ENCODE measurements at regions not wholly inside any gene's neighbourhood (a gene's known extent, or its start where the extent isn't known, plus 50 kb on each side); places are given as distances from the start of the nearest gene placed in this dataset.
"Not testable (repeated sequence)": the region's sequence is repeated elsewhere in the genome, so short reads cannot be mapped to it uniquely, and the experiment has no call there.

DNA sequence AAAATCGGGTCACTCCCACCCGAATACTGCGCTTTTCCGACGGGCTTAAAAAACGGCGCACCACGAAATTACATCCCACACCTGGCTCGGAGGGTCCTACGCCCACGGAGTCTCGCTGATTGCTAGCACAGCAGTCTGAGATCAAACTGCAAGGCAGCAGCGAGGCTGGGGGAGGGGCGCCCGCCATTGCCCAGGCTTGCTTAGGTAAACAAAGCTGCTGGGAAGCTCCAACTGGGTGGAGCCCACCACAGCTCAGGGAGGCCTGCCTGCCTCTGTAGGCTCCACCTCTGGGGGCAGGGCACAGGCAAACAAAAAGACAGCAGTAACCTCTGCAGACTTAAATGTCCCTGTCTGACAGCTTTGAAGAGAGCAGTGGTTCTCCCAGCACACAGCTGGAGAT lies 325.7 kb upstream of the PIK3R1 start:
- H3K4me3 ChIP-seq; in situ Hi-C loops (cut with MboI; ENCODE audit: low sequenced_read_pairs); H3K27me3 ChIP-seq (ENCODE audit: low read depth); H3K9me3 ChIP-seq; H3K4me1 ChIP-seq; H3K36me3 ChIP-seq (replicated peaks): not testable (repeated sequence)
- peak in 1 of 2 experiments; percentile 7 for DNase-seq (ENCODE audit: low spot score in 2 of 2)

- Histone ChIP-seq H3K27me3 (ENCODE audit: low read depth) (no peaks in the 10 kb centered on the region), H3K4me1 (no peaks in the 10 kb centered on the region), H3K9me3 (no peaks in the 10 kb centered on the region), H3K36me3 (replicated peaks) (no peaks in the 10 kb centered on the region), H3K4me3 (no peak overlapping the region)
- in situ Hi-C loops (cut with MboI; ENCODE audit: low sequenced_read_pairs): no loop called here
- DNase-seq (ENCODE audit: low spot score in 2 of 2): no peak
Observed at GRCh38 chr5:67887748-67888161, 327.8 kb upstream of the PIK3R1 start.

DNA sequence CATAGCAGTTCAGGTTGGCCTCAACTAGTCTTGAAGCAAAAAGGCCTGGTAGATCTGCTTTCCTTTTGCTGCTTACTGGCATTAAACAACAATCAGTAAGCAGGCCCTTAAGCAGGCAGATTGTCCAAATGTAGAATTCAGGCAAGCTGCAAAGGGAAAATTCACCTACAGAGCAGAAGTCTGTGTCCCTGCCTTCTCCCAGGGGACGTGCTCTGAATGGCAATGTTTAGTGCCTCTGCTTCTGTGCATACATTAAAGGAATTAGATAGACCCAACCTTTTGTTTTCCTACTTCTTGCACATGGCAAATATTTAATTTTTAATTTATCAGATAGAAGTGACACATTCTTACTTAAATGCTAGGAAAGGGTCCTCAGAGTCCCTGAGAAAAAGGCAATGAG lies 328.8 kb upstream of the PIK3R1 start:
- no peak overlapping the region for H3K4me3 ChIP-seq
- no peak for DNase-seq (ENCODE audit: low spot score in 2 of 2)
- in situ Hi-C loops (cut with MboI; ENCODE audit: low sequenced_read_pairs): no loop called here
- H3K36me3 ChIP-seq (replicated peaks): no peaks in the 10 kb centered on the region
- no peaks in the 10 kb centered on the region for H3K27me3 ChIP-seq (ENCODE audit: low read depth)
- no peaks in the 10 kb centered on the region for H3K4me1 ChIP-seq
- no peaks in the 10 kb centered on the region for H3K9me3 ChIP-seq

GRCh38 chr5:67880876-67881275 lies 334.7 kb upstream of the PIK3R1 start:
- no peak for DNase-seq (ENCODE audit: low spot score in 2 of 2)

DNA sequence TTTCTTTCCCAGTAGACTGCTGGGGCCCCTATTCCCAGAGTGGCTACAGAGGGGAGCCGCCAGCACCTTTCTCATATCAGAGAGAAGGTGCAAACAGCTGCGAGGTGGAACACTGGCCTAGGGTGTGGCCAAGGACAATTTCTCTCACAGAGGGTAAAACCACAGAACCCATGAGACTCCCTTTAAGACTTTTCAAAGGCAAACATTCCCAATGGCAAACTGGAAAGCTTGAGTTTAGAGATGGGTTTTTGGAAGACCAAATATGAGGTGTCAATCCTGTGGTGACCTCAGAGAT lies 335.1 kb upstream of the PIK3R1 start:
- DNase-seq (ENCODE audit: low spot score in 2 of 2): no peak
- Histone ChIP-seq H3K9me3 (no peaks in the 10 kb centered on the region), H3K4me1 (no peaks in the 10 kb centered on the region), H3K4me3 (no peak overlapping the region), H3K27me3 (ENCODE audit: low read depth) (no peaks in the 10 kb centered on the region), H3K36me3 (replicated peaks) (no peaks in the 10 kb centered on the region)
- in situ Hi-C loops (cut with MboI; ENCODE audit: low sequenced_read_pairs): no loop called here

More at GRCh38 chr5:67880876-67881275, 334.7 kb upstream of the PIK3R1 start:
- Histone ChIP-seq H3K9me3 (no peaks in the 10 kb centered on the region), H3K27me3 (ENCODE audit: low read depth) (no peaks in the 10 kb centered on the region), H3K36me3 (replicated peaks) (no peaks in the 10 kb centered on the region), H3K4me3 (no peak overlapping the region), H3K4me1 (no peaks in the 10 kb centered on the region)
- in situ Hi-C loops (cut with MboI; ENCODE audit: low sequenced_read_pairs): no loop called here

GRCh38 chr5:67879620-67880510 lies 335.7 kb upstream of the PIK3R1 start:
- no peaks in the 10 kb centered on the region for H3K27me3 ChIP-seq (ENCODE audit: low read depth)
- in situ Hi-C loops (cut with MboI; ENCODE audit: low sequenced_read_pairs): no loop called here
- no peaks in the 10 kb centered on the region for H3K9me3 ChIP-seq
- H3K4me1 ChIP-seq: no peaks in the 10 kb centered on the region
- no peak for DNase-seq (ENCODE audit: low spot score in 2 of 2)
- H3K36me3 ChIP-seq (replicated peaks): no peaks in the 10 kb centered on the region
- H3K4me3 ChIP-seq: no peak overlapping the region

DNA sequence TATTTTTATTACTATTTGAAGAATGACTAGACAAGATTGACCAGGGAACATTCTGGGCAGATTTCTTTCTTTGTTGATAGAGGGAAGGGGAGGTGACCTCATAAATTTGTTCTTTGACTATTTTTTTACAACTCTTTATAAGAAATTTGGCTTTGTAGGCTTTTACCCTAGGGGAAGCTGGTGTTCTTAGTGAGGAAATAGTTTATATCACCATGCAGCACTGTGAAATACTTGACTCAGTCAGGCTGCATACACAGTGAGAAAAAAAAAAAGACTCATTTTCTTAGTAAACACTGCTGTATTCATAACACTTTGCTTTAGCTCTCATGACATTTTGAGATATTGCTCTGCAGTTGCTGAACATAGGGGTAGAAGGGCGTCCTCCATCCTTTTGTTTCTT lies 336.6 kb upstream of the PIK3R1 start:
- no peak overlapping the region for H3K4me3 ChIP-seq
- H3K36me3 ChIP-seq (replicated peaks): no peaks in the 10 kb centered on the region
- in situ Hi-C loops (cut with MboI; ENCODE audit: low sequenced_read_pairs): no loop called here
- H3K4me1 ChIP-seq: no peaks in the 10 kb centered on the region
- H3K27me3 ChIP-seq (ENCODE audit: low read depth): no peaks in the 10 kb centered on the region
- no peak for DNase-seq (ENCODE audit: low spot score in 2 of 2)
- no peaks in the 10 kb centered on the region for H3K9me3 ChIP-seq

GRCh38 chr5:67876371-67876770 lies 339.2 kb upstream of the PIK3R1 start:
- Histone ChIP-seq H3K4me3 (no peak overlapping the region), H3K9me3 (no peaks in the 10 kb centered on the region), H3K27me3 (ENCODE audit: low read depth) (no peaks in the 10 kb centered on the region), H3K36me3 (replicated peaks) (no peaks in the 10 kb centered on the region), H3K4me1 (no peaks in the 10 kb centered on the region)
- DNase-seq (ENCODE audit: low spot score in 2 of 2): no peak
- in situ Hi-C loops (cut with MboI; ENCODE audit: low sequenced_read_pairs): no loop called here

DNA sequence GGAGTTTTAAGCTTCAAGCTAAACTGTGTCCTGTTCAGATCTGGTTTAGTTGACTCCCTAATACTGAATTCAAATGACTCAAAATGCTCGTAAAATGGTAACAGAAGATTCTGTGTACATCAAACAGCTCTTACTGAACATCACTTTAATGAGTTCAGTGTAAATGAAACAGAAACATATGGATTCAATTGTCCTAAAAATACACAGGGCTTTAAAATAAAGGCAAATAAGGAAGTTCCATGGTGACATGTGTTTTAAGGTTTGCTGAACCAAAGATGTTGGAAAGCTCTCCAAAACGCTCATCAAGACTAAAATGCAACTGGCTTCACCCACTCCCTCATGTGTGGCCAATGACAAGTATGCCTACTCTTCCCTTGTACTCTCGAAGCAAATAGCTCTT lies 340.0 kb upstream of the PIK3R1 start:
- Histone ChIP-seq H3K9me3 (no peaks in the 10 kb centered on the region), H3K36me3 (replicated peaks) (no peaks in the 10 kb centered on the region), H3K4me3 (no peak overlapping the region), H3K27me3 (ENCODE audit: low read depth) (no peaks in the 10 kb centered on the region), H3K4me1 (no peaks in the 10 kb centered on the region)
- in situ Hi-C loops (cut with MboI; ENCODE audit: low sequenced_read_pairs): no loop called here
- no peak for DNase-seq (ENCODE audit: low spot score in 2 of 2)

- H3K4me1 ChIP-seq: no peaks in the 10 kb centered on the region
- in situ Hi-C loops (cut with MboI; ENCODE audit: low sequenced_read_pairs): no loop called here
- no peaks in the 10 kb centered on the region for H3K9me3 ChIP-seq
- no peak for DNase-seq (ENCODE audit: low spot score in 2 of 2)
- no peak overlapping the region for H3K4me3 ChIP-seq
- H3K36me3 ChIP-seq (replicated peaks): no peaks in the 10 kb centered on the region
- H3K27me3 ChIP-seq (ENCODE audit: low read depth): no peaks in the 10 kb centered on the region
Observed at GRCh38 chr5:67873935-67874334, 341.6 kb upstream of the PIK3R1 start.

DNA sequence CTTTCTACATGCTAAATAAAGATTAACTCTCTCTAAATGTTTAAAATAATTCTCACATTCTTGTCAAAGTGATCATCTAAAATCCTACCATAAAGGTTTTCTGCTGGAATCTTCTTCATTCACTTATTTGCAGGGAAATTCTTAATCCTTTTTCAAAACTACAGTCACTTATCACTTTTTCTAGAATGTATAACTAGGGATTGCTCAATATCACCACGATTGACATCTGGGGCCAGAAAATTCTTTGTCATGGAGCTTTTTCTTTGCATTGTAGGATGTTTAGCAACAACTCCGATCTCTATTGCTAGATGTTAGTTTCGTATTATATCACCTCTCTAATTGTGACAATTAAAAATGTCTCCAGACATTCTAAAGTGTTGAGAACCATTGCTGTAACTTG lies 344.9 kb upstream of the PIK3R1 start:
- no peaks in the 10 kb centered on the region for H3K4me1 ChIP-seq
- H3K27me3 ChIP-seq (ENCODE audit: low read depth): no peaks in the 10 kb centered on the region
- in situ Hi-C loops (cut with MboI; ENCODE audit: low sequenced_read_pairs): no loop called here
- no peaks in the 10 kb centered on the region for H3K36me3 ChIP-seq (replicated peaks)
- H3K4me3 ChIP-seq: no peak overlapping the region
- DNase-seq (ENCODE audit: low spot score in 2 of 2): no peak
- no peaks in the 10 kb centered on the region for H3K9me3 ChIP-seq

DNA sequence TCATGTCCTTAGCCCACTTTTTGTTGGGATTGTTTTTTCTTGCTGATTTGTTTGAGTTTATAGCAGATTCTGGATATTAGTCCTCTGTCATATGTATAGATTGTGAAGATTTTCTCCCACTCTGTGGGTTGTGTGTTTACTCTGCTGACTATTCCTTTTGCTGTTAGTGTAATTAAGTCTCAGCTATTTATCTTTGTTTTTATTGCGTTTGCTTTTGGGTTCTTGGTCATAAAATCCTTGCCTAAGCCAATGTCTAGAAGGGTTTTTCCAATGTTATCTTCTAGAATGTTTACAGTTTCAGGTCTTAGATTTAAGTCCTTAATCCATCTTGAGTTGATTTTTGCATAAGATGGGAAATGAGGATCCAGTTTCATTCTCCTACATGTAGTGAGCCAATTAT lies 351.2 kb upstream of the PIK3R1 start:
- H3K36me3 ChIP-seq (replicated peaks); in situ Hi-C loops (cut with MboI; ENCODE audit: low sequenced_read_pairs); H3K4me3 ChIP-seq; H3K27me3 ChIP-seq (ENCODE audit: low read depth); H3K4me1 ChIP-seq; DNase-seq (ENCODE audit: low spot score in 2 of 2); H3K9me3 ChIP-seq: not testable (repeated sequence)

GRCh38 chr5:67858471-67859031 lies 357.0 kb upstream of the PIK3R1 start:
- no peaks in the 10 kb centered on the region for H3K36me3 ChIP-seq (replicated peaks)
- H3K27me3 ChIP-seq (ENCODE audit: low read depth): no peaks in the 10 kb centered on the region
- no peaks in the 10 kb centered on the region for H3K9me3 ChIP-seq
- no peak overlapping the region for H3K4me3 ChIP-seq
- no peaks in the 10 kb centered on the region for H3K4me1 ChIP-seq
- DNase-seq (ENCODE audit: low spot score in 2 of 2): no peak
- in situ Hi-C loops (cut with MboI; ENCODE audit: low sequenced_read_pairs): no loop called here

DNA sequence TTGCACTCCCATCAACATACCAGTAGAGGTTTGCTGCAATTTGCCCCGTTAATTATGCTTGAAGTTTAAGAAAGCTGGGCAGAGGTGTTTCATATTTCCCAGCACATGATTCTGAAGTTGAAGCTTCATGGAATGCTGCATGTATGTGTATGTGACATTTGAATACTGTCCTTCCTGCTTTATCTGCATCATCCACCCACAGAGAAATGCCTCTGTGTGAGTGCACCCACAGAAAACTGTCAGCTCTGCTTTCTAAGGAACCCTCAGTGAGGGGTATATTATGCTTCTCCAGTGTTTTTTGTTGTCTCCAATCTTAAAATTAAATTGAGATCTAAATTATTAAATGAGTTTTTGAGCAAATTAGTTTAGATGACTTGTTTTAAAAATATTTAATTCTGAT lies 358.1 kb upstream of the PIK3R1 start:
- no peaks in the 10 kb centered on the region for H3K36me3 ChIP-seq (replicated peaks)
- in situ Hi-C loops (cut with MboI; ENCODE audit: low sequenced_read_pairs): no loop called here
- H3K4me3 ChIP-seq: no peak overlapping the region
- no peaks in the 10 kb centered on the region for H3K4me1 ChIP-seq
- no peaks in the 10 kb centered on the region for H3K9me3 ChIP-seq
- no peak for DNase-seq (ENCODE audit: low spot score in 2 of 2)
- no peaks in the 10 kb centered on the region for H3K27me3 ChIP-seq (ENCODE audit: low read depth)

DNA sequence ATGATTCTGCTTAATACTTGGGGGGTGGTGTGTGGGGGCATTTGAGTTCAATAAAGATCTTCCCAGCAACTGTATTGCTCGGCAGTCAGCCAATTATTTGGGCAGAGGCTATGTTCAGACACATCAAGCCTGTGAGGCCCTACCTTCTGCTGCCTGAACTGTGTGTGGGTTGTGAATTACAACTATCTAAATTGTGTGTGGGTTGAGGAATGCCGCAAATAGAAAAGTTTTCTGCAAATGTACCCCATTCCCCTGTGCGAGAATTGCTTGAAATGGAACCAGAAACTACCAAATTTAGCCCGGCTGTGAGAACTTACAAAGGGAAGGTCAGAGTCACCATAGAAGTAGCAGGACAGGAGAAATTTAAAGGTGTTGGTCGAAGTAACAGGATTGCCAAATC lies 360.0 kb upstream of the PIK3R1 start:
- DNase-seq (ENCODE audit: low spot score in 2 of 2): no peak
- in situ Hi-C loops (cut with MboI; ENCODE audit: low sequenced_read_pairs): no loop called here
- H3K9me3 ChIP-seq: no peaks in the 10 kb centered on the region
- H3K27me3 ChIP-seq (ENCODE audit: low read depth): no peaks in the 10 kb centered on the region
- no peak overlapping the region for H3K4me3 ChIP-seq
- no peaks in the 10 kb centered on the region for H3K4me1 ChIP-seq
- no peaks in the 10 kb centered on the region for H3K36me3 ChIP-seq (replicated peaks)

Measured in HAP-1 (cell line).